ENCODE measurements at regions not wholly inside any gene's neighbourhood (a gene's known extent, or its start where the extent isn't known, plus 50 kb on each side); places are given as distances from the start of the nearest gene placed in this dataset.

DNA sequence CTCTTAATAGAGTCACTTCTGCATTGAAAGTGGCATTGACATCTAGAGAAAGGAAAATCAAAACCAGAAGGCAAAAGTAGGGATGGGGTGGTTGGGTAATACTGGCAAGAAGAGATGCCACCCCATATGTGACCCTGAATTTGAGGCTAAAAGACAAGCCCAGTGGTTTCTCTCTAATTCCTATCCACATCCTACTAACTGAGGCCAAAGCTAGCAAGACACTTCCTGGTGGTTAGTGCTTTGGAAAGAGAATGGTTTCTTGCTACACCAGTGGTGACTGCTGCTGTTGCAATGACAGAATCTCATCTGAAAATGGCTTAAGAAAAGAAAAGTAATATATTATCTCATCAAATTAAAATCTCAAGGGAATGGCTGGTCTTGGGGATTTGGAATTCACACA lies 640.6 kb downstream of the EPHA4 start:
- Histone ChIP-seq H3K4me3 (ENCODE audit: low read length) (no peak overlapping the region), H3K27ac (ENCODE audit: low read depth, low read length) (no peak overlapping the region), H3K4me1 (ENCODE audit: control insufficient read depth in 2 of 2, insufficient read depth in 2 of 2, low read length in 2 of 2) (no peaks in the 10 kb centered on the region), H3K27me3 (ENCODE audit: control insufficient read depth in 2 of 2, insufficient read depth in 2 of 2, low read length in 2 of 2) (no peaks in the 10 kb centered on the region), H3K9me3 (ENCODE audit: control insufficient read depth in 2 of 3, low read length in 3 of 3) (peaks cover 0 to 2% (median 0%) of the 10 kb centered on the region in 3 experiments), H3K36me3 (ENCODE audit: control insufficient read depth in 2 of 3, insufficient read depth in 3 of 3, low read length in 3 of 3) (no peaks in the 10 kb centered on the region)
- H3K4me1 Mint-ChIP-seq, result no peaks in the 10 kb centered on the region
- intact Hi-C loops (cut with micrococcal nuclease), result no loop called here
- H3K27me3 Mint-ChIP-seq, result peaks cover 0 to 3% (median 0%) of the 10 kb centered on the region in 5 donors
- peaks cover 0 to 11% (median 7%) of the 10 kb centered on the region in 5 donors for H3K36me3 Mint-ChIP-seq
- CTCF ChIA-PET, result no interaction called here
- no peak for DNase-seq
- POLR2A ChIA-PET, result no interaction called here
- H3K9me3 Mint-ChIP-seq, result peaks cover 2 to 32% (median 12%) of the 10 kb centered on the region in 11 donors
- no peak for ATAC-seq
- no peak overlapping the region for H3K27ac Mint-ChIP-seq
- no peak overlapping the region for H3K4me3 Mint-ChIP-seq

- no peaks in the 10 kb centered on the region for H3K36me3 ChIP-seq (ENCODE audit: control insufficient read depth in 2 of 3, insufficient read depth in 3 of 3, low read length in 3 of 3)
- peaks cover 0 to 5% (median 2%) of the 10 kb centered on the region in 5 donors for H3K36me3 Mint-ChIP-seq
- ATAC-seq, result no peak
- no peaks in the 10 kb centered on the region for H3K4me1 Mint-ChIP-seq
- intact Hi-C loops (cut with micrococcal nuclease), result no loop called here
- H3K4me3 ChIP-seq (ENCODE audit: low read length), result no peak overlapping the region
- H3K27ac Mint-ChIP-seq, result no peak overlapping the region
- no peaks in the 10 kb centered on the region for H3K4me1 ChIP-seq (ENCODE audit: control insufficient read depth in 2 of 2, insufficient read depth in 2 of 2, low read length in 2 of 2)
- peaks cover 0 to 27% (median 9%) of the 10 kb centered on the region in 11 donors for H3K9me3 Mint-ChIP-seq
- POLR2A ChIA-PET, result no interaction called here
- peaks cover 0 to 4% (median 0%) of the 10 kb centered on the region in 5 donors for H3K27me3 Mint-ChIP-seq
- no peaks in the 10 kb centered on the region for H3K9me3 ChIP-seq (ENCODE audit: control insufficient read depth in 2 of 3, low read length in 3 of 3)
- DNase-seq, result no peak
- CTCF ChIA-PET, result no interaction called here
- H3K4me3 Mint-ChIP-seq, result no peak overlapping the region
- no peaks in the 10 kb centered on the region for H3K27me3 ChIP-seq (ENCODE audit: control insufficient read depth in 2 of 2, insufficient read depth in 2 of 2, low read length in 2 of 2)
- H3K27ac ChIP-seq (ENCODE audit: low read depth, low read length), result no peak overlapping the region
These were observed 640.1 kb downstream of the EPHA4 start for GRCh38 chr2:220932041-220932440.

GRCh38 chr2:220935789-220936321 lies 636.2 kb downstream of the EPHA4 start:
- no peak overlapping the region for H3K4me3 Mint-ChIP-seq
- Histone ChIP-seq H3K9me3 (ENCODE audit: control insufficient read depth in 2 of 3, low read length in 3 of 3) (no peaks in the 10 kb centered on the region), H3K27ac (ENCODE audit: low read depth, low read length) (no peak overlapping the region), H3K4me1 (ENCODE audit: control insufficient read depth in 2 of 2, insufficient read depth in 2 of 2, low read length in 2 of 2) (no peaks in the 10 kb centered on the region), H3K4me3 (ENCODE audit: low read length) (no peak overlapping the region), H3K36me3 (ENCODE audit: control insufficient read depth in 2 of 3, insufficient read depth in 3 of 3, low read length in 3 of 3) (no peaks in the 10 kb centered on the region), H3K27me3 (ENCODE audit: control insufficient read depth in 2 of 2, insufficient read depth in 2 of 2, low read length in 2 of 2) (no peaks in the 10 kb centered on the region)
- POLR2A ChIA-PET, result no interaction called here
- H3K27me3 Mint-ChIP-seq, result peaks cover 0 to 7% (median 4%) of the 10 kb centered on the region in 5 donors
- H3K4me1 Mint-ChIP-seq, result no peaks in the 10 kb centered on the region
- no peak for ATAC-seq
- intact Hi-C loops (cut with micrococcal nuclease), result no loop called here
- CTCF ChIA-PET, result no interaction called here
- H3K36me3 Mint-ChIP-seq, result no peaks in the 10 kb centered on the region
- DNase-seq, result no peak
- H3K27ac Mint-ChIP-seq, result no peak overlapping the region
- peaks cover 0 to 4% (median 0%) of the 10 kb centered on the region in 11 donors for H3K9me3 Mint-ChIP-seq

- Mint-ChIP-seq H3K4me3 (no peak overlapping the region), H3K27me3 (peaks cover 0 to 7% (median 4%) of the 10 kb centered on the region in 5 donors), H3K4me1 (no peaks in the 10 kb centered on the region), H3K27ac (no peak overlapping the region), H3K36me3 (no peaks in the 10 kb centered on the region), H3K9me3 (peaks cover 0 to 4% (median 0%) of the 10 kb centered on the region in 11 donors)
- Histone ChIP-seq H3K4me3 (ENCODE audit: low read length) (no peak overlapping the region), H3K9me3 (ENCODE audit: control insufficient read depth in 2 of 3, low read length in 3 of 3) (no peaks in the 10 kb centered on the region), H3K36me3 (ENCODE audit: control insufficient read depth in 2 of 3, insufficient read depth in 3 of 3, low read length in 3 of 3) (no peaks in the 10 kb centered on the region), H3K27me3 (ENCODE audit: control insufficient read depth in 2 of 2, insufficient read depth in 2 of 2, low read length in 2 of 2) (no peaks in the 10 kb centered on the region), H3K27ac (ENCODE audit: low read depth, low read length) (no peak overlapping the region), H3K4me1 (ENCODE audit: control insufficient read depth in 2 of 2, insufficient read depth in 2 of 2, low read length in 2 of 2) (no peaks in the 10 kb centered on the region)
- intact Hi-C loops (cut with micrococcal nuclease), result no loop called here
- ATAC-seq, result no peak
- ChIA-PET POLR2A (no interaction called here), CTCF (no interaction called here)
- DNase-seq, result no peak
These were observed 635.4 kb downstream of the EPHA4 start for GRCh38 chr2:220936641-220937197.

DNA sequence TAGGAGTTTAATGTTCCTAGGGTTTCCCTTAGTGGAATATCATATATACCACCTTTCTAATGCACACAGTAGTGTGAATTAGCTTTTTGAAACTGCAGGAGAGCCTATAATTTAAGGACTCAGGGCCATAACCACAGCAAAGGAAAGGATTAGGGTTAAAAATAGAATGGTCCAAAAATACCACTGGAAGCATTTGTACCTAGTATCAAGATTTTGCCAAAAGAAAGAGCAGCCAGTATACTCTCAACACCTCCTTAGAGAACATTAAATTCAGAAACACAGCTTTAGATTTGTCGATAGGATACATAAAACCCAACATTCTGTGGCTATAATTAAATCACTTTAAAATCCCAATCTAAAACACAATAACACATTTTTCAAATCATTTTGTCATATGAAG lies 634.9 kb downstream of the EPHA4 start:
- Mint-ChIP-seq H3K9me3 (peaks cover 0 to under 1% (median 0%) of the 10 kb centered on the region in 11 donors), H3K27me3 (peaks cover 0 to 7% (median 4%) of the 10 kb centered on the region in 5 donors), H3K4me3 (no peak overlapping the region), H3K36me3 (no peaks in the 10 kb centered on the region), H3K4me1 (no peaks in the 10 kb centered on the region), H3K27ac (no peak overlapping the region)
- POLR2A ChIA-PET, result no interaction called here
- Histone ChIP-seq H3K4me1 (ENCODE audit: control insufficient read depth in 2 of 2, insufficient read depth in 2 of 2, low read length in 2 of 2) (no peaks in the 10 kb centered on the region), H3K27ac (ENCODE audit: low read depth, low read length) (no peak overlapping the region), H3K27me3 (ENCODE audit: control insufficient read depth in 2 of 2, insufficient read depth in 2 of 2, low read length in 2 of 2) (no peaks in the 10 kb centered on the region), H3K9me3 (ENCODE audit: control insufficient read depth in 2 of 3, low read length in 3 of 3) (no peaks in the 10 kb centered on the region), H3K36me3 (ENCODE audit: control insufficient read depth in 2 of 3, insufficient read depth in 3 of 3, low read length in 3 of 3) (no peaks in the 10 kb centered on the region), H3K4me3 (ENCODE audit: low read length) (no peak overlapping the region)
- intact Hi-C loops (cut with micrococcal nuclease), result no loop called here
- ATAC-seq, result no peak
- CTCF ChIA-PET, result no interaction called here
- DNase-seq, result no peak

DNA sequence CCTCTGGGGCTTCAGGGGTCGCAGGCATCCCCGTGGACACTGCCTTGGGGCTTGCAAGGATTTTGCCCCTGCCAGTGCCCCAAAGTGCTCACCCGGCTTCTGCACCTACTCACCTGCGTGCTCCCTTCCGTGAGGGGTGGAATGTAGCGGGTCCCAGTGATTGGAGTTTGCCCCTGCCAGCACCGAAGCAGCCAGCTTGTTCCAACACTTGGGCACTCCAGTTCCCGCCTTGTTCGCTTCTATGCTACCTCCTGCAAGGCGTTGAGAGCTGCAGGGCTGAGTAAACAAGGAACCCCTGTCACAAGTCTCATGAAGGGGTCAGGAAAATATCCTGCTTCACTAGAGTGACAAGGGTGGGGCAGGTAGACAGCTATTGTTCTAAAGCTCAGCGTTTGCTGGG lies 631.5 kb downstream of the EPHA4 start:
- Histone ChIP-seq H3K27ac (ENCODE audit: low read depth, low read length) (no peak overlapping the region), H3K4me3 (ENCODE audit: low read length) (no peak overlapping the region), H3K36me3 (ENCODE audit: control insufficient read depth in 2 of 3, insufficient read depth in 3 of 3, low read length in 3 of 3) (no peaks in the 10 kb centered on the region), H3K4me1 (ENCODE audit: control insufficient read depth in 2 of 2, insufficient read depth in 2 of 2, low read length in 2 of 2) (no peaks in the 10 kb centered on the region), H3K9me3 (ENCODE audit: control insufficient read depth in 2 of 3, low read length in 3 of 3) (no peaks in the 10 kb centered on the region), H3K27me3 (ENCODE audit: control insufficient read depth in 2 of 2, insufficient read depth in 2 of 2, low read length in 2 of 2) (no peaks in the 10 kb centered on the region)
- DNase-seq (no peak), ATAC-seq (no peak)
- Mint-ChIP-seq H3K36me3 (no peaks in the 10 kb centered on the region), H3K4me1 (no peaks in the 10 kb centered on the region), H3K9me3 (peaks cover 0 to 2% (median 0%) of the 10 kb centered on the region in 11 donors), H3K4me3 (no peak overlapping the region), H3K27ac (no peak overlapping the region), H3K27me3 (peaks cover 2 to 10% (median 7%) of the 10 kb centered on the region in 5 donors)
- intact Hi-C loops (cut with micrococcal nuclease), result no loop called here
- CTCF ChIA-PET, result no interaction called here
- POLR2A ChIA-PET, result no interaction called here

DNA sequence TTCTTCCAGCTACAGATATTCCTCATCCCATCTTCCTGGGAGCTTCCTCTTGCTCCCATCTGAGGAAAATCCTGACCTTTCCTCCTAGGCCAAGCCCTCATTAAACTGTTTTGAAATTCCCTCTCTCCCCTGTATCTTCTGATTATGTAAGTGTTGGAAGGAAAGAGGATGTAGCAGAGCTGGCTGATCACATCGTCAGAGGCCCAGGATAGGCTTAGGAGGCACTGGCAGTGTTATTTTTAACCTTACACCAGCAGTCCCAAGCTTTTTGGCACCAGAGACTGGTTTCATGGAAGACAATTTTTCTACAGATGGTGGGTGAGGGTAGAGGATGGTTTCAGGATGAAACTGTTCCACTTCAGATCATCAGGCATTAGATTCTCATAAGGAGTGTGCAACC lies 630.4 kb downstream of the EPHA4 start:
- POLR2A ChIA-PET, result no interaction called here
- Mint-ChIP-seq H3K4me1 (no peaks in the 10 kb centered on the region), H3K4me3 (no peak overlapping the region), H3K27ac (no peak overlapping the region), H3K36me3 (no peaks in the 10 kb centered on the region), H3K9me3 (peaks cover 0 to 2% (median 0%) of the 10 kb centered on the region in 11 donors), H3K27me3 (peaks cover 2 to 8% (median 6%) of the 10 kb centered on the region in 5 donors)
- H3K27ac ChIP-seq (ENCODE audit: low read depth, low read length), result no peak overlapping the region
- no peaks in the 10 kb centered on the region for H3K9me3 ChIP-seq (ENCODE audit: control insufficient read depth in 2 of 3, low read length in 3 of 3)
- no peak for DNase-seq
- no peaks in the 10 kb centered on the region for H3K4me1 ChIP-seq (ENCODE audit: control insufficient read depth in 2 of 2, insufficient read depth in 2 of 2, low read length in 2 of 2)
- H3K4me3 ChIP-seq (ENCODE audit: low read length), result no peak overlapping the region
- CTCF ChIA-PET, result no interaction called here
- H3K27me3 ChIP-seq (ENCODE audit: control insufficient read depth in 2 of 2, insufficient read depth in 2 of 2, low read length in 2 of 2), result no peaks in the 10 kb centered on the region
- no peak for ATAC-seq
- no peaks in the 10 kb centered on the region for H3K36me3 ChIP-seq (ENCODE audit: control insufficient read depth in 2 of 3, insufficient read depth in 3 of 3, low read length in 3 of 3)
- intact Hi-C loops (cut with micrococcal nuclease), result no loop called here
